ENCODE measurements at regions not wholly inside any gene's neighbourhood (a gene's known extent, or its start where the extent isn't known, plus 50 kb on each side); places are given as distances from the start of the nearest gene placed in this dataset.

DNA sequence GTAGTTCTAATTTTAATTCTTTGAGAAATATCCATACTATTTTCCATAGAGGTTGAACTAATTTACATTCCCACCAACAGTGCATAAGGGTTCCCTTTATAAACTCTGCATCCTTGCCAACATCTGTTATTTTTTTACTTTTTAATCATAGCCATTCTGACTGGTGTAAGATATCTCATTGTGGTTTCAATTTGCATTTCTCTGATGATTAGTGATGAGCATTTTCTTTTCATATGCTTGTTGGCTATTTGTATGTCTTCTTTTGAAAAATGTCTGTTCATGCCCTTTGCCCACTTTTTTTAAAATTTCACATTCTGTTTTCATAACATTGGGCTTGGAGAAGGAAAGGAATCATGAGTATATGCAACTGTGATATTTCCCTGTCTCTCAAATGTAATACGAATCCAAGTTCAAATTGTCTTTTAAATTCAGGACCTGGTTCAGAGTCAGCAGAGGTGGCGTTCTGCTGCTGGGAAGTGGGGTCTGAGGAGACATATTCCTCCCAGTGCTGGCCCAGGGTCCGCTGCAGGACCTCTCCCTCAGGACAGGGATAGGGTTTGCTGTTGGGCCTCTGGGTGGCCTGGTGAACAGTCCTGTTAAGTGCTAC is 81.2 kb upstream of the ETV6 start:
- TF ChIP-seq GATA2 (IDR thresholded peaks at IDR 0.05; ENCODE audit: low read depth, low read length) (no peak), GATA3 (IDR thresholded peaks at IDR 0.05; ENCODE audit: low read depth, low read length) (no peak)
